Ishikawa (cell line): ENCODE measurements at regions not wholly inside any gene's neighbourhood (a gene's known extent, or its start where the extent isn't known, plus 50 kb on each side); places are given as distances from the start of the nearest gene placed in this dataset.

Experiments
- CEBPB ChIP-seq: IDR thresholded peaks from 2 replicates; pipeline ENCODE4 v1.6.1; 2012
- RAD21 ChIP-seq: IDR thresholded peaks from 2 replicates; pipeline ENCODE4 v1.6.1; 2012; ENCODE audit warnings: low read depth
- TAF1 ChIP-seq: IDR thresholded peaks from 2 replicates; pipeline ENCODE4 v1.6.1; 2012; ENCODE audit warnings: low read depth, mild to moderate bottlenecking
- YY1 ChIP-seq: IDR thresholded peaks from 2 replicates; pipeline ENCODE4 v1.6.1; 2012; ENCODE audit warnings: low read depth
- TF ChIP-seq, protein P1 (sequence below): IDR thresholded peaks from 2 replicates; pipeline ENCODE4 v1.6.1; 2012
- TF ChIP-seq, protein P2 (sequence below): IDR thresholded peaks from 2 replicates; pipeline ENCODE4 v1.6.1; 2012

DNA sequence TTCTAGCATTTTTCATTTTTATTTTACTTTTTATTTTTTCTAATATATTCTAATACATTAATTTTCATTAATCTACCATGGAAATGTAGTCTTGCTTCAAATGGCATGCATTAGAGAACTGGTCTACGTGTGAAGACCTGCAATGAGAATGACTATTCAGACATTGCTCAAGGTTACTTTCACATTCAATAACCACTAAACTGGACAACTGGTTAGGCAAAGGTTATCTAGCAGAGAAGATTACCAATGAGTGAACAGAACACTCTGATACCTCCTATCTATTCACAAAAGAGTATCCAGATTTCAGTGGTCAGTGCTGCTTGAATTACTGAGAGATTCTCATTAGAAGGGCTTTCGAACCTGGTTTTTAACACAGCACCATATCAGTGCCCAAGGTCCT lies 58.9 kb upstream of the ARHGAP24 start:
- TF ChIP-seq CEBPB (no peak), TAF1 (no peak), YY1 (no peak), RAD21 (no peak)
- TF ChIP-seq, protein P1, sequence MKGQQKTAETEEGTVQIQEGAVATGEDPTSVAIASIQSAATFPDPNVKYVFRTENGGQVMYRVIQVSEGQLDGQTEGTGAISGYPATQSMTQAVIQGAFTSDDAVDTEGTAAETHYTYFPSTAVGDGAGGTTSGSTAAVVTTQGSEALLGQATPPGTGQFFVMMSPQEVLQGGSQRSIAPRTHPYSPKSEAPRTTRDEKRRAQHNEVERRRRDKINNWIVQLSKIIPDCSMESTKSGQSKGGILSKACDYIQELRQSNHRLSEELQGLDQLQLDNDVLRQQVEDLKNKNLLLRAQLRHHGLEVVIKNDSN = no peak
- TF ChIP-seq, protein P2, sequence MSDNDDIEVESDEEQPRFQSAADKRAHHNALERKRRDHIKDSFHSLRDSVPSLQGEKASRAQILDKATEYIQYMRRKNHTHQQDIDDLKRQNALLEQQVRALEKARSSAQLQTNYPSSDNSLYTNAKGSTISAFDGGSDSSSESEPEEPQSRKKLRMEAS = no peak
